ENCODE measurements at regions not wholly inside any gene's neighbourhood (a gene's known extent, or its start where the extent isn't known, plus 50 kb on each side); places are given as distances from the start of the nearest gene placed in this dataset.
"Not testable (repeated sequence)": the region's sequence is repeated elsewhere in the genome, so short reads cannot be mapped to it uniquely, and the experiment has no call there.

GRCh38 chr6:86872810-86873209, 64.5 kb upstream of the HTR1E start:
- DNase-seq: not testable (repeated sequence)

- no peak for DNase-seq
Observed at GRCh38 chr6:86871681-86872080, 65.6 kb upstream of the HTR1E start.

GRCh38 chr6:86869500-86869899, 67.8 kb upstream of the HTR1E start:
- no peak for DNase-seq

- DNase-seq: no peak
Observed at GRCh38 chr6:86859513-86859912, 77.8 kb upstream of the HTR1E start.

GRCh38 chr6:86858970-86859369, 78.4 kb upstream of the HTR1E start:
- DNase-seq: no peak

GRCh38 chr6:86857783-86858182, 79.5 kb upstream of the HTR1E start:
- no peak for DNase-seq

GRCh38 chr6:86856937-86857563, 80.3 kb upstream of the HTR1E start:
- DNase-seq: no peak

GRCh38 chr6:86856379-86856778, 80.9 kb upstream of the HTR1E start:
- no peak for DNase-seq

GRCh38 chr6:86848986-86849385, 88.3 kb upstream of the HTR1E start:
- DNase-seq: peak; percentile 26

- DNase-seq: no peak
Observed at GRCh38 chr6:86832686-86833085, 104.6 kb upstream of the HTR1E start.

- no peak for DNase-seq
Observed at GRCh38 chr6:86825436-86825835, 111.9 kb upstream of the HTR1E start.

- DNase-seq: no peak
Observed at GRCh38 chr6:86822747-86823146, 114.6 kb upstream of the HTR1E start.

- no peak for DNase-seq
Observed at GRCh38 chr6:86820750-86821149, 116.6 kb upstream of the HTR1E start.

- DNase-seq: no peak
Observed at GRCh38 chr6:86793649-86794048, 143.7 kb upstream of the HTR1E start.

GRCh38 chr6:86791476-86791875, 145.9 kb upstream of the HTR1E start:
- DNase-seq: no peak

GRCh38 chr6:86789779-86790411, 147.4 kb upstream of the HTR1E start:
- DNase-seq: no peak

- DNase-seq: no peak
Observed at GRCh38 chr6:86782328-86782727, 155.0 kb upstream of the HTR1E start.

GRCh38 chr6:86780923-86781322, 156.4 kb upstream of the HTR1E start:
- DNase-seq: no peak

GRCh38 chr6:86775893-86776292, 161.4 kb upstream of the HTR1E start:
- DNase-seq: no peak

- no peak for DNase-seq
Observed at GRCh38 chr6:86765211-86765610, 172.1 kb upstream of the HTR1E start.

GRCh38 chr6:86759953-86760352, 177.4 kb upstream of the HTR1E start:
- not testable (repeated sequence) for DNase-seq

- no peak for DNase-seq
Observed at GRCh38 chr6:86756640-86757229, 180.6 kb upstream of the HTR1E start.

GRCh38 chr6:86744048-86744447, 193.3 kb upstream of the HTR1E start:
- DNase-seq: no peak

GRCh38 chr6:86738078-86738477, 199.2 kb upstream of the HTR1E start:
- no peak for DNase-seq
